Thyroid gland (tissue), 4 donors: ENCODE measurements at regions not wholly inside any gene's neighbourhood (a gene's known extent, or its start where the extent isn't known, plus 50 kb on each side); places are given as distances from the start of the nearest gene placed in this dataset.

Source experiments
- DNase-seq, 2 donors: peaks; one replicate each; pipeline ENCODE4 v3.0.0-alpha.2; 2019
- H3K27ac ChIP-seq, 3 donors: fragments of 200-600 bp; sonication (generic); 1 replicate in 2 of 3; 2 replicates in 1 of 3; pipeline ENCODE4 v1.5.1; 2016 to 2019; ENCODE audit warnings: mild to moderate bottlenecking in 1 of 3, moderate library complexity in 1 of 3
- H3K27me3 ChIP-seq: fragments of 200-600 bp; sonication (generic); one replicate; pipeline ENCODE4 v1.5.1; 2019
- H3K36me3 ChIP-seq, 2 donors: fragments of 200-600 bp; sonication (generic); one replicate each; pipeline ENCODE4 v1.5.1; 2016 to 2019
- H3K4me1 ChIP-seq, 2 donors: fragments of 200-600 bp; sonication (generic); one replicate each; pipeline ENCODE4 v1.5.1; 2017 to 2019
- H3K4me3 ChIP-seq, 3 donors: fragments of 200-600 bp; sonication (generic); replicated peaks in 1 of 3; 1 replicate in 2 of 3; 2 replicates in 1 of 3; pipeline ENCODE4 v1.5.1; 2016; ENCODE audit warnings: mild to moderate bottlenecking in 1 of 3
- H3K9me3 ChIP-seq: fragments of 200-600 bp; sonication (generic); one replicate; pipeline ENCODE4 v1.5.1; 2017
- POLR2A ChIP-seq, 2 donors: fragments of 450-650 bp; IDR thresholded peaks; one replicate each; pipeline ENCODE4 v1.6.1; 2017; ENCODE audit warnings: antibody characterized with exemption in 2 of 2, mild to moderate bottlenecking in 2 of 2, moderate library complexity in 1 of 2
- WGBS, 2 donors: methylation state at CpG; one replicate each; pipeline ENCODE4 v1.1.5; 2017; 5-methylcytosine and 5-hydroxymethylcytosine counted together
- intact Hi-C: fragments of 100-400 bp; cut with DNase I; formaldehyde crosslinking; loops from one replicate; pipeline ENCODE4 v1.15.1; 2023
- TF ChIP-seq, protein P1 (sequence below), 6 experiments: fragments of 200-600 bp in 3 of 6; fragments of 450-650 bp in 3 of 6; sonication (generic) in 3 of 6; IDR thresholded peaks; one replicate each; pipeline ENCODE4 v1.5.1; 2016 to 2019; ENCODE audit warnings: antibody characterized with exemption in 6 of 6, mild to moderate bottlenecking in 2 of 6, inconsistent platforms in 1 of 6, moderate library complexity in 1 of 6

DNA sequence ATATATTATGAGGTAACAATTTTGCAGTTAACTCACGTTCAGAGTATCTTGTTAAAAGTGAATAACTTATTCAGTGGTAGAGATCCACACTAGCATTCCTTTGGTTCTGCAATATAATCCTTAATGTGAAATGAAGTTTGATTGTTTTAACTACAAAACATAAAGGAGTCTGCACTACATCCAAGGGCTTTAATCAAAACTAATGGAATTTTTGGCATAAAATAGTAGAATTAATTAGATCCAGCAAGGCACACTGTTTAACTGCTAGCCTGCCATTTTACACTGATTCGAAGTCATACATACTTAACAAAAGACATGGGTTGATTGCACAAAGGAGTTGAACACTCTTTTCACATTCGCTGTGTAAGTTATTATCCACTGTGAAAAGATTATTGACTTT lies 263.0 kb upstream of the ROBO2 start:
- Histone ChIP-seq H3K27me3 (no peaks in the 10 kb centered on the region), H3K9me3 (no peaks in the 10 kb centered on the region), H3K4me3 (no peak overlapping the region), H3K4me1 (no peaks in the 10 kb centered on the region), H3K36me3 (no peaks in the 10 kb centered on the region), H3K27ac (no peak overlapping the region)
- 74 to 78% methylated on average over 3 of the region's 3 CpGs for WGBS, 2 donors
- intact Hi-C loops: no loop called here
- DNase-seq: no peak
- no peak for TF ChIP-seq POLR2A (IDR thresholded peaks at IDR 0.05)
- TF ChIP-seq, protein P1, sequence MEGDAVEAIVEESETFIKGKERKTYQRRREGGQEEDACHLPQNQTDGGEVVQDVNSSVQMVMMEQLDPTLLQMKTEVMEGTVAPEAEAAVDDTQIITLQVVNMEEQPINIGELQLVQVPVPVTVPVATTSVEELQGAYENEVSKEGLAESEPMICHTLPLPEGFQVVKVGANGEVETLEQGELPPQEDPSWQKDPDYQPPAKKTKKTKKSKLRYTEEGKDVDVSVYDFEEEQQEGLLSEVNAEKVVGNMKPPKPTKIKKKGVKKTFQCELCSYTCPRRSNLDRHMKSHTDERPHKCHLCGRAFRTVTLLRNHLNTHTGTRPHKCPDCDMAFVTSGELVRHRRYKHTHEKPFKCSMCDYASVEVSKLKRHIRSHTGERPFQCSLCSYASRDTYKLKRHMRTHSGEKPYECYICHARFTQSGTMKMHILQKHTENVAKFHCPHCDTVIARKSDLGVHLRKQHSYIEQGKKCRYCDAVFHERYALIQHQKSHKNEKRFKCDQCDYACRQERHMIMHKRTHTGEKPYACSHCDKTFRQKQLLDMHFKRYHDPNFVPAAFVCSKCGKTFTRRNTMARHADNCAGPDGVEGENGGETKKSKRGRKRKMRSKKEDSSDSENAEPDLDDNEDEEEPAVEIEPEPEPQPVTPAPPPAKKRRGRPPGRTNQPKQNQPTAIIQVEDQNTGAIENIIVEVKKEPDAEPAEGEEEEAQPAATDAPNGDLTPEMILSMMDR (IDR thresholded peaks at IDR 0.05): no peak

DNA sequence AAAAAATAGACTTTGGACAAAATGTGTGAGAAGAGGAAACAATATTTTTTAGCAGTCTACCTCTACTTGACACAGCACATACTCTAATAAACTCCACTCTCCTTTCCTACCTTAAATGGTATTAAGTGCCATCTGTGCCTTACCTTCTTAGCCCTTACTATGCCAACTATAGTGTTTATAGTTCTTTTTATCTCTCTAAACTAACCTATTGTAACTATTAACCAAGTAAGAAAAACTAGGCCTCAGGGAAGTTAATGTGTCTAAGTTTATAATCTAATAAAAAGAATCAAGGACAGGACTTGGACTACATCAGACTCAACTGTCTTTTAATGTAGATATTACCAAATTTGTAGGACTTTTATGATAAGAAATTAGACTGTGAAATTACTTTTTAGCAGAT lies 251.7 kb upstream of the ROBO2 start:
- Histone ChIP-seq H3K9me3 (no peaks in the 10 kb centered on the region), H3K36me3 (no peaks in the 10 kb centered on the region), H3K27ac (no peak overlapping the region), H3K4me1 (no peaks in the 10 kb centered on the region), H3K27me3 (no peaks in the 10 kb centered on the region), H3K4me3 (no peak overlapping the region)
- no peak for TF ChIP-seq POLR2A (IDR thresholded peaks at IDR 0.05)
- TF ChIP-seq, protein P1 (IDR thresholded peaks at IDR 0.05): no peak
- intact Hi-C loops: no loop called here
- DNase-seq: no peak

- no peak overlapping the region for H3K4me3 ChIP-seq
- no peak for TF ChIP-seq POLR2A (IDR thresholded peaks at IDR 0.05)
- TF ChIP-seq, protein P1 (IDR thresholded peaks at IDR 0.05): no peak
- H3K4me1 ChIP-seq: no peaks in the 10 kb centered on the region
- no peak overlapping the region for H3K27ac ChIP-seq
- DNase-seq: no peak
- WGBS, 2 donors: 70 to 78% methylated on average over 4 of the region's 4 CpGs
- H3K36me3 ChIP-seq: no peaks in the 10 kb centered on the region
- no peaks in the 10 kb centered on the region for H3K9me3 ChIP-seq
- H3K27me3 ChIP-seq: no peaks in the 10 kb centered on the region
- intact Hi-C loops: no loop called here
Observed at GRCh38 chr3:76789237-76789636, 250.7 kb upstream of the ROBO2 start.

- H3K27ac ChIP-seq: no peak overlapping the region
- no peaks in the 10 kb centered on the region for H3K27me3 ChIP-seq
- no peaks in the 10 kb centered on the region for H3K9me3 ChIP-seq
- DNase-seq: no peak
- H3K4me3 ChIP-seq: no peak overlapping the region
- TF ChIP-seq POLR2A (IDR thresholded peaks at IDR 0.05): no peak
- TF ChIP-seq, protein P1 (IDR thresholded peaks at IDR 0.05): no peak
- no peaks in the 10 kb centered on the region for H3K36me3 ChIP-seq
- no peaks in the 10 kb centered on the region for H3K4me1 ChIP-seq
- 60 to 66% methylated on average over 1 of the region's 1 CpG for WGBS, 2 donors
- intact Hi-C loops: no loop called here
Observed at GRCh38 chr3:76811418-76811817, 228.5 kb upstream of the ROBO2 start.

GRCh38 chr3:76812649-76813242 lies 227.2 kb upstream of the ROBO2 start:
- WGBS, 2 donors: 56 to 60% methylated on average over 2 of the region's 2 CpGs
- TF ChIP-seq POLR2A (IDR thresholded peaks at IDR 0.05): no peak
- TF ChIP-seq, protein P1 (IDR thresholded peaks at IDR 0.05): no peak

More at GRCh38 chr3:76812649-76813242, 227.2 kb upstream of the ROBO2 start:
- Histone ChIP-seq H3K27me3 (no peaks in the 10 kb centered on the region), H3K9me3 (no peaks in the 10 kb centered on the region), H3K36me3 (no peaks in the 10 kb centered on the region), H3K27ac (no peak overlapping the region), H3K4me1 (no peaks in the 10 kb centered on the region), H3K4me3 (no peak overlapping the region)
- intact Hi-C loops: no loop called here
- DNase-seq: no peak
